NCI-H2196 treated with DMSO at 0.1 percent for 48 hours (cell line): ENCODE measurements at regions not wholly inside any gene's neighbourhood (a gene's known extent, or its start where the extent isn't known, plus 50 kb on each side); places are given as distances from the start of the nearest gene placed in this dataset.
"Not testable (repeated sequence)": the region's sequence is repeated elsewhere in the genome, so short reads cannot be mapped to it uniquely, and the experiment has no call there.

Experiments used
- DNase-seq: peaks from one replicate; lab custom pipeline; 2025; ENCODE audit not compliant: unreplicated experiment; lab: John Stamatoyannopoulos, UW

DNA sequence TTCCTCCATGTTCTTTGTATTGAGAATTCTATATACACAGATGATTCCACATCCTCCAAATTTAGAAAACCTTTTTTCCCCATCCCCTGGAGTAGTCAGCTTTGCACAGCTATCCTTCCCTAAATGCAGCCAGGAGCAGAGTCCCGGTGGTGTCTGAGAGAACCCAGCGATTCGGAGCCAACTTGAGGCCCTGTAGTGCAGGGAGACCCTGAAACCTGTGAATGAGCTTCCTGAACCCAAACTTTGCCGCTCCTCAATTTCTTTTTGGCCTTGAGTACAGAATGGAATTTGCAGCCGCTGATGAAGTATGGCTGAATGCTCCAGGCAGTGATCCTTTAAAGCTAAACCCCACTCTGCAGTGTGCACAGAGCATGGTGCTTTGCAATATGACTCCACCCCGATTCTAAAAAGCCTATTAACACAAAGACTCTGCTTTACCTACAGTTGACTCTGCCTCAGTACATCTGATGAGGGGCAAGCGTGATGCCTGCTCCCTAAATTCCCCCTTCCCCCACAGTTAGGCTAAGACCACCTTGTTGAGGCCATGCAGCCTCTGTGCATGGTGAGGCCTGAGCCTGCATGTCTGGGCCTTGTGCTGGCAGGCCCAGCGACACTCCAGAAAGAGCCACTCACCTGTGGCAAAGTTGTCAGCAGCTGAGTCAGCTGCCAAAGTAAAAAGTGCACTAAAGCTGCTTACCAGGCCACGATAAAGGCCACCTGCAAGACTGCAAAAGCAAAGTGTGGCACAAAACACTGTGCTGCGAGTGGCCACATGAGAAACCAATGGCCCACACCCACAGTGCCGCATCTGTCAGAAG is 82.1 kb downstream of the PLEKHG1 start:
- DNase-seq = no peak

DNA sequence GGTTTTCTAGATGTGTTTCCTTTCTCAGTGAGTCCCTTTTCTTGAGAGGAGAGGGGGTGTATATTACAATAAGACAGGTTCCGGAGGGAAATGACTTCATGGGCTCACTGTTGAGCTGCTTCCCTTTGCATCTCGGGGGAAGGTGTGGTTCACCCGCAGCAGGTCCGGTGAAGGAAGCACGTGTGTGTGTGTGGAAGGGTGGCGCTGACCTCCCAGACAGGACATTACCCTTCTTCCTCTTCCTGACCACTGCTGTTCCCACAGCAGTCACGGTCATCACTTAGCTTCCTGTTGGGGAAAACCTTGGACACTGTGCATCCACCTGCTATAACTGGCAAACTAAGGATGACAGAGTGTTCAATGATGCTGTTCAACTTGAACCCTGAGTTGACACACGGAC is 83.6 kb downstream of the PLEKHG1 start:
- no peak for DNase-seq

DNA sequence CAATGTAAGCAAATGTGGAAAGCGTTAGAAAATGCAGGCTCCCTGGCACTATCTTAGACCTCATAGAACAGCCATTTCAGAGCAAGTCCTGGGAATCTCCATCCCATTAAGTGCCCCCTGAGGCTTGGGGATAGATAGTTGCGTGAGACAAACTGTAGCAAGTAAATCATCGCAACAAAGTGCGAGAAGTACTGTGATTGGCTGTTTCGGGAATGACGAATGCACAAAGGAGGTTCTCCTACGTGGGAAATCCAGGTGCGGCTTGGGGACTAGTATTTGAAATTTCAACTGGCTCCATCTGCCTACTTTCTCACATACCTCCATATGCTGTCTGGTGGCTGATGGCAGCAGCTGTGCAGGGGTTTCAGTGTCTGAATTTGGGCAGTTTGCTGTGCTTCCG is 84.5 kb downstream of the PLEKHG1 start:
- no peak for DNase-seq

DNA sequence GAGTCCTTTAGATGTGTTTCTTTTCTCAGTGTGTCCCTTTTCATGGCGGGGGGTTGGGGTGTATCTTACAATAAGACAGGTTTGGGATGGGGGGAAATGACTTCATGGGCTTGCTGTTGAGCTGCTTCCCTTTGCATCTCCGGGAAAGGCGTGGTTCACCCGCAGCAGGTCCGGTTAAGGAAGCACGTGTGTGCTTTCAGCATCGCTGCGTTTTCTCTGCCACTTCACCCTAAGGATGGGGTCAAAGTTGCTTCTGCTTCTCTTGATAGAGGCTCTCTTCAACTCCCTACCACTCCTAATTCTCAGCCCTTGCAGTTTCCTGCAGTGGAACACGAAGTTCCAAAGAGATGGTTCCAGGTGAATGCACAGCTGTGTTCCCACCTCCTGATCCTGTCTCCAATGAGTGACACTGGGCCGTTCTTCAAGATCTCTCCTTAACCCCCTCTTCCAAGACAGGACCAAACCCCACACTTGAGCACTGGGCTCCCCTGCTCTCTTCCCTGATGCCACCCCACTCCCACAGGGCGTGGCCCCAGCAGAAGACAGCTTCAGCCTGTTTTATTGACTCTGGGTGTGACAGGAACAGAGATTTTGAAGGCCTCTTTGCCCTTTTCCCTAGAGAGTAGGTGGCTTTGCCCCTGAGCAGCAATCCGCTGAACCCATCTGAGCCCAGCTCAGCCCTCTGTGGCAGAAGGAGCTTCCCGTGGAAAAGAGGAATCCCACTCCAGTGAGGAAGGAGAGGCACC is 85.2 kb downstream of the PLEKHG1 start:
- DNase-seq = no peak

DNA sequence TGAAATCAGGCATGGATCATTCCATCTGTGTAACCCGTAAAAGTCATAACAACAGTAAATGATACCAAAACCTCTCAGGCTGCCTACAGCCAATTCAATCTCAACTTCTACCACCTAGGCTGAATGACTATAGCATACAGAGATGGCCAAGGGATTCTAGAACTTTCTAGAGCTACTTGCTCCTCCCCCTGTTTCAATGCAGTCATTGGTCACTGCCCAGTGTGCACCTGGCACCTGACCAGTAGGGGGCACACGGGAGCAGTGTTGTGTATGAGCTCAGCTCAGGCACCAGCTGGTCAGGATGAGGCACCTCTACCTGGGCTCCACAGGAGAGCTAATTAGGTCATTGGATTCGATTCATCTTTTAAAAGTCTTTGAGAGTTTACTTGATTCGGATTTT is 86.2 kb downstream of the PLEKHG1 start:
- no peak for DNase-seq

DNA sequence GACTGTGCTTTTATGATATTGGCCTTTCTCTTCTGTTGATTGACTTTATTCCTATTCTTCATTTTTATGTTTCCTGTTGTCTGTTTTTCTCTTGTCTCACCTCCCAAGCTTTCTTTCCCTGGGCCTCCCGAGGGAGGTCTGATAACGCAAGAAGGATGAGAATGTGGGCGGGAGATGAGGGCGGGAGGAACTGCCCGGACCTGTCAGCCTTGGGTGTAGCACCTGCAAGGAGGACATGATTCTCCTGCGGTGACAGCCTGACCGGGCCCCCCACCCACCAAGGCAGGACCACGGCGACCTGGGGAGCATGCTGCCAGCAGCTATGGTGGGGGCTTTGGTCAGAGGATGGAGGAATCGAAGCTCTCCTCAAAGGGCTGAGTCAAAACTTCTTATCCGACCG is 86.9 kb downstream of the PLEKHG1 start:
- DNase-seq = no peak

DNA sequence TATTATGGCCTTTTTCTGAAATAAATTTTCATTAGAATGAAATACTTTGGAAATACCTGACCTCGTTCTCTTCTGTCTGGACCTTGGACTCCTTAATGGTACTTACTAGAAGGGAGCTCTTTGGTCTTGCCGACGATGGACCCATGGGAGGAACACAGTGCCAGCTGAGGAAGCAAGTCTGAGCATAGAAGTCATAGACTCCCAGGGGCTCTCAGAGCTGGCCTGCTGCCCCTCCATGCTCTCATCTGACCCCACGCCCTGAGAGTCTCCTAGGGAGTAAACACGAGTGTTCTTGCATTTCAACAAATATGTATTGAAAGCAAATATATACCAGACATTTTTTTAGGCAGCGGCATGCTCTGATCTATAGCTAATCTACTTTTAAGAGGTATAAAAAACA is 87.8 kb downstream of the PLEKHG1 start:
- no peak for DNase-seq

DNA sequence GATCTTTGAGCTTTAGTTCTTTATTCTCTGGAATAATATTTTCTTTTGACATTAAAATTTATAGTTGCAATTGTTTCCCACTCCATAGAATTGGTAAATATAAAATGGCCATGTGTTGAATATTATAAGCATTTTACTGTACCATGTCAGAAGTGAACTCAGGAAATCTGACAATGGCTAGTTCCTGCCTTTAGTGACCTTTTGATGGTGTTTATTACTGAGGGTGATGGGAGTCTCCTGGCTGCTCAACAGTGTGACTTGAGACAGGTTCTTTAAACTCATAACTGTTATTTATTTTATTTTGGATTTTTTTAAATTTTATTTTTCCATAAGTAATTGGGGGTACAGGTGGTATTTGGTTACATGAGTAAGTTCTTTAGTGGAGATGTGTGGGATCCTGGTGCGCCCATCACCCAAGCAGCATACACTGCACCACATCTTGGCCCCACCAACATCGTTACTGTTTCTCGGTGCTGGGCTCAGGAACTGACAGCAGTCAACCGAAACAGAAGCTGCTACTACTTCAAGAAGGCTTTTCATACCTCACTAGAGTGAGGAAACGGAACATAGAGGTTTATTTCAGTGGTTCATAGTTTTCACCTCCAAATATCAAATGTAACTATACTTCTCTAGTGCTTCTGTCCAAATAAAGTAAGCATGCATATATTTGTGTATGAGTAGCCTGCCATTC is 90.4 kb downstream of the PLEKHG1 start:
- no peak for DNase-seq

DNA sequence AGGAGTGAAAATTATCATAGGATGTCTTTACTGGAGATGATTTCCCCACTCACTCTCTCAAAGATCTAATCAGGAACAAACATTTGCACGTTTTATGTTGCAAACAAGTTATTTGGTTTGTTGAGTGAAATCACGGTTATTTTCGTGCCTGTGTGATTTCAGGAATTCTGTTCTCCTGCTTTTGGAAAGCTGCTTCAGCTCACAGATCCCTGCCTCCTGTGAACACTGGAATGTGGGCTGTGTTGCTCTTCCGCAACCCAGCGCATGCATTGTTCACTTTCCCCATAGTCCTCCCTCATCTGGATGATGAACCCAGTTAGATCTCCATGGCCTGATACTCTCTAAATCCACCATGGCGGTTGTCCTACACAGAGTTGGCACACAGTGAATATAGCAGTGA is 91.0 kb downstream of the PLEKHG1 start:
- DNase-seq = no peak

DNA sequence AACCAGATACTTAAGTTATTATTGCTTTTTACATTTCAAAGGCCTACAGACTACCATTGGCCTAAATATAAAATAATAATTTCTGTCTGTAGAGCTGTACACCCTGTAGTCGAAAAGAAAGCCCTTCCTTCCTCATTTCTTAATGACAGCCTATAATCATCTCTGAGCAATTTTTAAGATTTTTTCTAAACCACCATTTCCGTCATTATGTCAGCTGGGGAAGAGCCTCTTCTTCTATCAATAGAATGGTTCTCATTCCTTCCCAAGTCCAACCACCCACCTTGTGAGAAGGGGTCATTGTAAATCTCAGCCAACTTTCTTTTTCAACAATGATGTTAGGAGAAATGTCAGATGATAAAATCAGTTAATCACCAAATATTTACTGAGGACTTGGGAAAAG is 91.8 kb downstream of the PLEKHG1 start:
- no peak for DNase-seq

DNA sequence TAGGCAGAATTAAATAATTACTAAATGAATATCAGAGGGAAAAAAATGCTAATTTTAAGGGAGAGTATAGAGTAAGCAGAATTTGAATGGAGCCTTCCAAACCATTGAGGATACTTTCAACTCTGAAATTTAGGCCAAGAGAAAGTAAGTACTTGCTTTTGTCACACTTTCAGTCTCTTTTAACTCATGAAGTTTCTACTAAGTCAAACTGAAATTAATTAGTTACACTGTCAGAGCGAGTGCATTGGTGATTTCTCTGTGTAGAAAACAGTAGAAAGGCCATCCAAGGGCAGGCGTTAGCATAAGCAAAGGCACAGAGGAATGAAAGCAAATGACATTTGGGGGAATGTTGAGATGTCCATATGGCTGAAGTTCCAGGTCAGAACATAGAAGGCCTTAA is 92.9 kb downstream of the PLEKHG1 start:
- no peak for DNase-seq

DNA sequence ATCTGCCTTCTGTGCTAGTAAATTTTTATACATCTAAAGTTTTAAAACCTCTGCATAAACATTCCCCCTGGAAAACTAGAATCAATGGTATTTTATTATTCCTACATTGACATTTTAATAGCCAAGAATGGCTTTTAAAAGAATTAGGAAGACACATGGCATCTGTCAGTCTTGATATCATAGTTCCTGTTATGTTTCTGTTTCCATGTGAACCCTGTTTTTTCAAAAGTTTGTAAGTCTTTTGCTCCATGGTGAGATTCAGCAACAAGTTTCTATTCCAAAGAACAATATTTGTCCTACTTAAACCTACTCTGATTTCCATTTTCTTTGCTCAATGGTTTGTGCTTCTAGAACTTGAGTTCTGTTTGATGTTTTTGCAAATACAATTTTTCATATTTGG is 95.2 kb downstream of the PLEKHG1 start:
- DNase-seq = no peak

DNA sequence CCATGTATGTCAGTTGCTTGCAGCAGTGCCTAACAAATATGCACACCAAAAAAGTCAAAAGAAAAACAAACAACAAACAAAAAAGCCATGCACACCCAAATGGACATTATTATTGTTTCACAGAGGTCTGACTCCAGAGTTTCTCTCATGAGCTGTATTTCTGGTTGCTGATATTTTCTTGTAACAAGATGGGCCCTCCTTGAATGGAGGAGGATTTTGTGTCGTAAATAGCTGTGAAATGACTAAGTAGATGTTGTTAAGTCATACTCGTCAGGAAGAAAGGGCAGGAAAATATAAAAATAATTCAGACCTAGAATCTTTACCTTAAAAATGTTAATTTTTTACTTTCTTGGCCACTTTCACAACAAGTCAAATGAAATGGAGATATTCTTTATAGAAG is 96.0 kb downstream of the PLEKHG1 start:
- DNase-seq = no peak

DNA sequence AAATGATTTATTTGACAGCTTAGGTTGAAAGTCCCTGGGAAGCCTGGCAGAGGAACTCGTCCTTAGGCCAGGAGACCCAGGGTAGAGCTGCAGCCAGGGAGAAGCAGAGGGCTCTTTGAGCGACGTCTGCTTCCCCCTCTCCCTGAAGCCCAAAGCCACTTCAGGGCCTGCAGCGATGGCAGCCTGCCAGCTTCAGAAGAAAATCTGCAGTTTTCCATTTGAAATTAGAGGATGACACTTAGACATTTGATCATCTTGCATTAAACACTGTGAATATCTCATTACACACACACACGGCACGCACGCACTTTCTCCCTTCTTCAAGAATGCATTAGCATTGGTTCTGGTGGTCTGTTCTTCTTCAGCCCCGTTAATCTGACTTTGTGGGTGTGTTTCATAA is 96.5 kb downstream of the PLEKHG1 start:
- DNase-seq = no peak

DNA sequence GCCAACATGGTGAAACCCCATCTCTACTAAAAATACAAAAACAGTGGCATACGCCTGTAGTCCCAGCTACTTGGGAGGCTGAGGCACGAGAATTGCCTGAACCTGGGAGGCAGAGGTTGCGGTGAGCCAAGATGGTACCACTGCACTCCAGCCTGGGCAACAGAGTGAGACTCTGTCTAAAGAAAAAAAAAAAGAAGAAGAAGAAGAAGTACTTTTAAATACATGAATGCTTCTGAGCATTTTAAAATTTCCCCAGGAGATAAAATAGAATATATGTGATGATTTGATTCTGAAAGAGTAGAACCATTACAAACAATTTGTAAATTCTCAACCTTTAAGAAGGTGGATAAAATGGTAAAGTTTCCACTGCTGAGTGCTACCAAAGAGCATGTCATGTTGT is 97.2 kb downstream of the PLEKHG1 start:
- not testable (repeated sequence) for DNase-seq

DNA sequence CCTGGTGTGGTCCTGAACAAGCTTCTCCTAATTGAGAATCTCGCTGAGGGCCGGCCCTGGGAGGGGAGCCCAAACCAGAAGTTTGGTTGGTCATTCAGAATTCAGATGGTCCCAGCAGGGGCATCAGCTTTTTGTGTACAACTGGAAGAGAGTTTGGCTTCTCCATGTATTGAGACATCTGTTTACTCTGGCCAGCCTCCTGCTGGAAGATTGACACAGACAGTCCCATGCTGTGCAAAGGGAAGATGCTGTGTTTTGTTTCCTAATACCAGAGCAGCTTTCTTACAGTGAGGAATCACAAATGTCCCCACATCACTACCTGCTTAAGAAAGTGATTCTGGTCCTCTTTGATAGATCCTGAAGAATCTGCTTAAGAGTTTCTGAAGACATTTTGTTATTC is 97.8 kb downstream of the PLEKHG1 start:
- no peak for DNase-seq

DNA sequence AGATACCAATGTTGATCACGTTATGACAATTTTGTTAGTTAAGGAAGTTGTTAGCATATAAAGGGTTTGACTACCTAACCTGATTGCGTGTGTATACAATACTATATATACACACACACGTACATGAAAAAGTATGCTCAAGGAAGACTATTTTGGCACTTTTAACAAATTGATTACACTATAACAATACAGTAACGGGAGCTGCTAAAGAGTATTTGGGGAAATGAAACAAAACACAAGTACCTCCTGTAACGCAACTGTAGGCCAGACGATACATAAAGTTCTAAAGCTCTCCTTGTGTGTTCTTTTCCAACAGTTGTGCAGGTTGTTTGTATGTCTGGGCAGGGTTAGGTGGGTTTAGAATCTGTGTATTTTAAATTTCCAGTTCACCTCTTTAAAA is 98.7 kb downstream of the PLEKHG1 start:
- no peak for DNase-seq

DNA sequence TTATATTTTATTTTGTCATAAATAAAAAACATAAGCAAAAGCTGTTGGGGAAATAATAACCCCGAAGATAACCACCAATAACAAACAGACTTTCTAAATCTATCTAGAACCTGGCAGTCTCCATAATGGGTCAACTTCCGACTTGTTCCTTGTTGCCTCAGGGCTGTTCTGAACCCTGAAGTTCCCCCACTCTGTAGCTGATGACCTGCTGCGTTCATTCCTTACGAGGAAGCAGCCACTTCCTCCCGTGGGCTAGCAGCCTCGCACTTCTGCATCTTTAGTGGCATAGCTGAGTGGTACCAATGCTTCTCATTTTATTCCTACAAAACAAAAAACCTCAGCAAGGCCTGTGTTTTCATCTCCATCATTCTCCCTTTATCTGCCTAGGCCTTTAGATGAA is 103.0 kb downstream of the PLEKHG1 start:
- DNase-seq = no peak

DNA sequence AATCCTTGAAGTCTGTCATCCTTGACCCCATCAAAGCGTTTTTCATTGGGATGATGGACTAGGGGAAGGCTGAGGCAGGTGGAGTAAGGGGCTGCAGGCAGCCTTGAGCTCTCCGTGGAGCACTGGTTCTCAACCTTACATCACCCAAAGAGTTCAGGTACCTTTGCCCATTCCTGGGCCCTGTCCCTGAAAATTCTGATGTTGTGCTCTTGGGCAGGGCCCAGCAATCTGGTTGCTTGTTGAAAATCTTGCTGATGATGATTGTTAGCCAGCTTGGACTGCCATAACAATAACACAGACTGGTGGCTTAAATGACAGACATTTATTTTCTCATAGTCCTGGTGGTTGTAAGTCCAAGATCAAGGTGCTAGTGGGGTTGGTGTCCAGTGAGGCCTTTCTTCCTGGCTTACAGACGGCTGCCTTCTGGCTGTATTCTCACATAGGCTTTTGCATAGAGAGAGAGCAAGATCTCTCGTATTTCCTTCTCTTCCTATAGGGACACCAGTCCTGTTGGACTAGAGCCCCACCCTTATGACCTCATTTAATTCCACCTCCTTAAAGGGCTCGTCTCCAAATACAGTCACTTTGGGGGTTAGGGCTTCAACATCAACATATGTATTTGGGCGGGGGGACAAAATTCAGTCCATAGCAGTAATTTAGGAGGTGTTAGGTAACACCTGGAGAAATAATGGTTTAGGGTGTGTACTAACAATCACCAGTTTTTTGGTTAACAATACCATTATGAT is 104.9 kb downstream of the PLEKHG1 start:
- DNase-seq = no peak

DNA sequence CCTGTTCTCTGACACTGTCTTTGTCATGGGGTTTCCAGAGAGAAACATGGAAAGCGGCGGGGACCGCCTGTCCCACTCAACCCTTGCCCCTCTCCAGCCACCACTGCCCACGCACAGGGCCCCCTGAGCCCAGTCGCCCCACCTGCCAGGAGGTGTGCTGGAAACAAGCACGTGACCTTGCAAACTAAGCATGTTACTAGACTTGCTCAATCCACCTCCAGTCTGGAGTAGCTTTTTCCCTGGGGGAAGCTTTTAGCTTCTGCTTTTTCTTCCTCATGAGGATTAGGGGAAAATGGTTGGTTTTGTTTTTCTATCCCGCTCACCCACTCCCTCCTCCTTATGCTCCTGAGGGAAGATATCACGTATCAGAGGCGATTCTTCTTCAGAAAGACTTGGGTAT is 105.7 kb downstream of the PLEKHG1 start:
- DNase-seq = no peak

DNA sequence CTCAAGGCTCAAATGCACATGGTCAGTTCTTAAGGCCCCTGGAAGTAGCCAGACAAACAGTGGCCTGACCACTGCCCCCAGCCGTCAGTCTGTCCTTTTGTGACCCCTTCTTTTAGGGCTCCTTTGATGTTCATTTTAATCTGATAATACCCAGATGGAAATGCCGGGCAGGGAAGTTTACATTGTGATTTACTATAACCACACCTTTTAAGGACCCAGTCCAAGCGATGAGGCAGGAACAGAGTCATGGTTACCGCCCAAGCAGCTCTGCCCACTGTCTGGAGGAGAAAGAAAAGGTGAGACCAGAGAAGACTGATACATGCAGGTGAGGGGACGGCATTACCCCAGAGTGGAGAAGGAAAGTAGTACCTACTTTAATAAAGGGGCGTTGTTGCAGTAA is 110.6 kb downstream of the PLEKHG1 start:
- DNase-seq = no peak
